ENCODE measurements at regions not wholly inside any gene's neighbourhood (a gene's known extent, or its start where the extent isn't known, plus 50 kb on each side); places are given as distances from the start of the nearest gene placed in this dataset.

GRCh38 chr21:35705888-35706287 is 354.4 kb downstream of the SETD4 start:
- no peaks in the 10 kb centered on the region for H3K27me3 Mint-ChIP-seq (ENCODE audit: unreplicated experiment)
- H3K4me3 Mint-ChIP-seq (ENCODE audit: unreplicated experiment): no peak overlapping the region
- TF ChIP-seq, protein P1, sequence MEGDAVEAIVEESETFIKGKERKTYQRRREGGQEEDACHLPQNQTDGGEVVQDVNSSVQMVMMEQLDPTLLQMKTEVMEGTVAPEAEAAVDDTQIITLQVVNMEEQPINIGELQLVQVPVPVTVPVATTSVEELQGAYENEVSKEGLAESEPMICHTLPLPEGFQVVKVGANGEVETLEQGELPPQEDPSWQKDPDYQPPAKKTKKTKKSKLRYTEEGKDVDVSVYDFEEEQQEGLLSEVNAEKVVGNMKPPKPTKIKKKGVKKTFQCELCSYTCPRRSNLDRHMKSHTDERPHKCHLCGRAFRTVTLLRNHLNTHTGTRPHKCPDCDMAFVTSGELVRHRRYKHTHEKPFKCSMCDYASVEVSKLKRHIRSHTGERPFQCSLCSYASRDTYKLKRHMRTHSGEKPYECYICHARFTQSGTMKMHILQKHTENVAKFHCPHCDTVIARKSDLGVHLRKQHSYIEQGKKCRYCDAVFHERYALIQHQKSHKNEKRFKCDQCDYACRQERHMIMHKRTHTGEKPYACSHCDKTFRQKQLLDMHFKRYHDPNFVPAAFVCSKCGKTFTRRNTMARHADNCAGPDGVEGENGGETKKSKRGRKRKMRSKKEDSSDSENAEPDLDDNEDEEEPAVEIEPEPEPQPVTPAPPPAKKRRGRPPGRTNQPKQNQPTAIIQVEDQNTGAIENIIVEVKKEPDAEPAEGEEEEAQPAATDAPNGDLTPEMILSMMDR (IDR thresholded peaks at IDR 0.05; ENCODE audit: unreplicated experiment): no peak
- peaks cover 6% of the 10 kb centered on the region for H3K4me1 Mint-ChIP-seq (ENCODE audit: unreplicated experiment)
- no peaks in the 10 kb centered on the region for H3K9me3 Mint-ChIP-seq (ENCODE audit: unreplicated experiment)
- no peak overlapping the region for H3K27ac Mint-ChIP-seq (ENCODE audit: unreplicated experiment)
- no peak for DNase-seq (ENCODE audit: low spot score)
- no peaks in the 10 kb centered on the region for H3K36me3 Mint-ChIP-seq (ENCODE audit: low read depth, unreplicated experiment)

- H3K36me3 Mint-ChIP-seq (ENCODE audit: low read depth, unreplicated experiment): no peaks in the 10 kb centered on the region
- H3K27me3 Mint-ChIP-seq (ENCODE audit: unreplicated experiment): no peaks in the 10 kb centered on the region
- TF ChIP-seq, protein P1 (IDR thresholded peaks at IDR 0.05; ENCODE audit: unreplicated experiment): no peak
- no peak overlapping the region for H3K4me3 Mint-ChIP-seq (ENCODE audit: unreplicated experiment)
- H3K9me3 Mint-ChIP-seq (ENCODE audit: unreplicated experiment): no peaks in the 10 kb centered on the region
- H3K4me1 Mint-ChIP-seq (ENCODE audit: unreplicated experiment): peaks cover 6% of the 10 kb centered on the region
- no peak for DNase-seq (ENCODE audit: low spot score)
- no peak overlapping the region for H3K27ac Mint-ChIP-seq (ENCODE audit: unreplicated experiment)
These were observed 355.0 kb downstream of the SETD4 start for GRCh38 chr21:35705237-35705887.

DNA sequence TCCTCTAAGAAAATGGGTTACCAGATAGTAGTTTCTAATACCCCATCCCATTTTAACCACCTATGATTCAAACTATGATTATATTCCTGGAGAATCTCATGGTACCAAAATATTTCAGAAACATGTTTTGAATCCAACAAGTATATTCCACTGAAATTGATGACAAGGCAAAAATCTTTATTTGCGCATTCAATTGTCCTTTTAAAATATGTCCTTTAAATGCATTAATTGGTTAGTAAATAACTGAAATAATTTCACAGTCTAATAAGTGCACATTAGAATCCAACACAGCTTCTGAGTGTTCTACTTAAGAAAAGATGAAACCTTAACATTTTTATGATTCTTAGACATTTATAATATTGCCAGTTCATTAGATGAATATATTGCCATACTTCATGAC is 356.6 kb downstream of the SETD4 start:
- no peaks in the 10 kb centered on the region for H3K9me3 Mint-ChIP-seq (ENCODE audit: unreplicated experiment)
- no peaks in the 10 kb centered on the region for H3K36me3 Mint-ChIP-seq (ENCODE audit: low read depth, unreplicated experiment)
- no peak overlapping the region for H3K4me3 Mint-ChIP-seq (ENCODE audit: unreplicated experiment)
- no peak overlapping the region for H3K27ac Mint-ChIP-seq (ENCODE audit: unreplicated experiment)
- H3K4me1 Mint-ChIP-seq (ENCODE audit: unreplicated experiment): no peaks in the 10 kb centered on the region
- DNase-seq (ENCODE audit: low spot score): no peak
- TF ChIP-seq, protein P1 (IDR thresholded peaks at IDR 0.05; ENCODE audit: unreplicated experiment): no peak
- no peaks in the 10 kb centered on the region for H3K27me3 Mint-ChIP-seq (ENCODE audit: unreplicated experiment)

DNA sequence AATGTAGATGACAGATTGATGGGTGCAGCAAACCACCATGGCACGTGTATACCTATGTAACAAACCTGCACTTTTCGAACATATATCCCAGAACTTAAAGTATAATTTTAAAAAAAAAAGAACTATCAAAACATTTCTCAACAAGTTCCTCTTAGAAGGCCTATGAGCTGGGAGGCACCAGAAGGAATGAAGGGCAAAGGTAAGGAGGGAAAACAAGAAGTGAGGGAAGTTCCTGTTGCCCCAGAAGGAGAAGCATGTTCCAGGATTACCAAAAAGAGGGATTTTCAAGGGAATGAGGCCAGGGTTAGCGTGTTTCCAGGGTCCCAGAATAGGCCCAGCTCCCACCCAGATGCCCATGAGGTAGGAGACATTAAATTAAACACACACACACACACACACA is 361.0 kb downstream of the SETD4 start:
- Mint-ChIP-seq H3K27me3 (ENCODE audit: unreplicated experiment) (peaks cover 3% of the 10 kb centered on the region), H3K27ac (ENCODE audit: unreplicated experiment) (no peak overlapping the region), H3K4me3 (ENCODE audit: unreplicated experiment) (no peak overlapping the region), H3K9me3 (ENCODE audit: unreplicated experiment) (no peaks in the 10 kb centered on the region), H3K4me1 (ENCODE audit: unreplicated experiment) (no peaks in the 10 kb centered on the region), H3K36me3 (ENCODE audit: low read depth, unreplicated experiment) (no peaks in the 10 kb centered on the region)
- TF ChIP-seq, protein P1 (IDR thresholded peaks at IDR 0.05; ENCODE audit: unreplicated experiment): no peak
- DNase-seq (ENCODE audit: low spot score): no peak

DNA sequence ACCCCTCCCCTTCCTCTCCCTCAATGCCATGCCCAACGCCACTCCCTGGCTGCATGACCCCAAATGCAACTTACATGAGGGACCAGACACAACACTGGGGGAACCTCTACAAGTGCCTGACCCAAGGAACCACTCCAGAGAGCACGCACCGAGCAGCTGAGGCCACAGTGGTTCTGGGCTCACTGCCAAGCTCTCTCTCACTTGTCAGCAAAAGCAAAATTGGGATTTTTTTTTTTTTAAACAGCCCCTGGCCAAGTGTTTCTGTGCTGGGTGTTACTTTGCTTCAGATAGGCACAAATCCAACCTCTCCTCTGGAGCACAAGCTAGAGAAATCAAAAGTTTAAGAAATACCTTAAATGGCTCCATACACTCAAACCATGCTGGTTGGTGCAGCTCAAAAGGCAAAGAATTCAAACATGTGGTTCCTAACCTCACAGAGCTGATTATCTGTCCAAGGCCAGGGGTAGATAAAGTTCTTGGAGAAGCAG is 363.0 kb downstream of the SETD4 start:
- no peak for DNase-seq (ENCODE audit: low spot score)
- TF ChIP-seq, protein P1 (IDR thresholded peaks at IDR 0.05; ENCODE audit: unreplicated experiment): no peak
- Mint-ChIP-seq H3K27ac (ENCODE audit: unreplicated experiment) (no peak overlapping the region), H3K4me1 (ENCODE audit: unreplicated experiment) (no peaks in the 10 kb centered on the region), H3K9me3 (ENCODE audit: unreplicated experiment) (no peaks in the 10 kb centered on the region), H3K4me3 (ENCODE audit: unreplicated experiment) (no peak overlapping the region), H3K27me3 (ENCODE audit: unreplicated experiment) (peaks cover 3% of the 10 kb centered on the region), H3K36me3 (ENCODE audit: low read depth, unreplicated experiment) (no peaks in the 10 kb centered on the region)

All from endothelial cell (in vitro differentiated cells).